Calu3 (cell line): ENCODE measurements at regions not wholly inside any gene's neighbourhood (a gene's known extent, or its start where the extent isn't known, plus 50 kb on each side); places are given as distances from the start of the nearest gene placed in this dataset.

ENCODE experiments used
- BruUV-seq: library from RNA; stranded (reverse); fragments of 400-500 nt; replicated peaks from 2 replicates; lab custom pipeline; 2021; lab: Mats Ljungman, UMichigan
- CTCF ChIA-PET: fragments of 300-600 bp; sonication (Branson Sonifier 250); formaldehyde crosslinking; loops from one replicate; lab custom pipeline; 2022; ENCODE audit warnings: antibody characterized with exemption; lab: Charles Lee
- DNase-seq: peaks from one replicate; pipeline ENCODE4 v3.0.0; 2022
- H3K27ac Mint-ChIP-seq: one replicate; pipeline ENCODE4 v1.8.0; 2022; ENCODE audit warnings: mixed read lengths; ENCODE audit not compliant: unreplicated experiment
- H3K27me3 Mint-ChIP-seq: one replicate; pipeline ENCODE4 v1.8.0; 2022; ENCODE audit warnings: mixed read lengths; ENCODE audit not compliant: unreplicated experiment
- H3K36me3 Mint-ChIP-seq: one replicate; pipeline ENCODE4 v1.8.0; 2022; ENCODE audit warnings: mild to moderate bottlenecking, moderate library complexity, mixed read lengths; ENCODE audit not compliant: insufficient read depth, unreplicated experiment
- H3K4me1 Mint-ChIP-seq: one replicate; pipeline ENCODE4 v1.8.0; 2022; ENCODE audit warnings: mild to moderate bottlenecking, low read depth, mixed read lengths; ENCODE audit not compliant: unreplicated experiment
- H3K4me3 Mint-ChIP-seq: one replicate; pipeline ENCODE4 v1.8.0; 2022; ENCODE audit warnings: mild to moderate bottlenecking, low read depth, moderate library complexity, mixed read lengths; ENCODE audit not compliant: unreplicated experiment
- H3K9me3 Mint-ChIP-seq: one replicate; pipeline ENCODE4 v1.8.0; 2022; ENCODE audit warnings: low read depth, mixed read lengths; ENCODE audit not compliant: unreplicated experiment
- intact Hi-C: fragments of 100-400 bp; cut with micrococcal nuclease; formaldehyde crosslinking; loops from one replicate; pipeline ENCODE4 v1.10.0; 2022; ENCODE audit not compliant: unreplicated experiment
- TF ChIP-seq, protein P1 (sequence below): fragments of 200-600 bp; IDR thresholded peaks from one replicate; pipeline ENCODE4 v1.8.0; 2022; ENCODE audit warnings: antibody characterized with exemption; ENCODE audit not compliant: unreplicated experiment

DNA sequence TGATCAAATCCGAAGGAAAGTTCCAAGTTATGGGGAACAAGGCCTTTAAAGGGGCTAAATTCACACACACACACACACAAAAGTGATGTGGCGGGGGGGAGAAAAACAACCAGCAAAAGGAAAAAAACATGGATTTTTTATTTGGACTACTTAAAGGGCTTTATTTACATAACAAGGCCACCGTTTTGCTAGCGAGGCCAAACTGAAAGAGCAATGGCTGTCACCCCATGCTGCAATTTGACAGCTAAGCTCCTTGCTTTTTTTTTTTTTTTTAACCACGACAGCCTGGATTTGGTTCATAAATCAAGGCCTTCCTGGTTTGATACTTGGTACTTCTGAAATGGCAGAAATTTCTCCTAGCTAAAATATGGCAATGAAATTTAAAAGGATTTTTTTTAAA, 99.6 kb upstream of the PTCHD1 start:
- intact Hi-C loops, result no loop called here

DNA sequence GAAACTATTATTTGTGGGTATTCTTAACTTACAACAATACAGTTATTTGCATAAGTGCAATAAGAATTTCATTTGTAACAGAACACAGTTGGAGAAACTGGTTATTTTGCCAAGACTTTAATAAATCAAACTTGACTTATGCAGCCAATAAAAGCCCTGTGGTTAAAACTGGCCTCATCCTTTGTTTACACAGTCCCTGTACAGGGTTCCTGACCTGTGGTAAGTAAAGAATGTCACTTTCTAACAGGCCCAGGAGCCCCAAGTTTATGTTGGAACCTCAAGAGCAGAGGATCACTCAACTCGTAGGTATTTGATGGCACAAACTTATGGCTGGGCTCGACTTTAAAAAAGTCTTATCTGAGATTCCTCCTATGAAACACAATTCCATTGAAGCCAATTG, 88.6 kb upstream of the PTCHD1 start:
- Mint-ChIP-seq H3K4me3 (no peak overlapping the region), H3K36me3 (no peaks in the 10 kb centered on the region), H3K27ac (no peak overlapping the region), H3K9me3 (no peaks in the 10 kb centered on the region), H3K27me3 (no peaks in the 10 kb centered on the region), H3K4me1 (no peaks in the 10 kb centered on the region)
- TF ChIP-seq, protein P1, sequence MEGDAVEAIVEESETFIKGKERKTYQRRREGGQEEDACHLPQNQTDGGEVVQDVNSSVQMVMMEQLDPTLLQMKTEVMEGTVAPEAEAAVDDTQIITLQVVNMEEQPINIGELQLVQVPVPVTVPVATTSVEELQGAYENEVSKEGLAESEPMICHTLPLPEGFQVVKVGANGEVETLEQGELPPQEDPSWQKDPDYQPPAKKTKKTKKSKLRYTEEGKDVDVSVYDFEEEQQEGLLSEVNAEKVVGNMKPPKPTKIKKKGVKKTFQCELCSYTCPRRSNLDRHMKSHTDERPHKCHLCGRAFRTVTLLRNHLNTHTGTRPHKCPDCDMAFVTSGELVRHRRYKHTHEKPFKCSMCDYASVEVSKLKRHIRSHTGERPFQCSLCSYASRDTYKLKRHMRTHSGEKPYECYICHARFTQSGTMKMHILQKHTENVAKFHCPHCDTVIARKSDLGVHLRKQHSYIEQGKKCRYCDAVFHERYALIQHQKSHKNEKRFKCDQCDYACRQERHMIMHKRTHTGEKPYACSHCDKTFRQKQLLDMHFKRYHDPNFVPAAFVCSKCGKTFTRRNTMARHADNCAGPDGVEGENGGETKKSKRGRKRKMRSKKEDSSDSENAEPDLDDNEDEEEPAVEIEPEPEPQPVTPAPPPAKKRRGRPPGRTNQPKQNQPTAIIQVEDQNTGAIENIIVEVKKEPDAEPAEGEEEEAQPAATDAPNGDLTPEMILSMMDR, result no peak
- BruUV-seq, result no TSS peak
- no peak for DNase-seq
- intact Hi-C loops, result no loop called here
- CTCF ChIA-PET, result no interaction called here

More for the DNA sequence above, 99.6 kb upstream of the PTCHD1 start:
- H3K27me3 Mint-ChIP-seq, result no peaks in the 10 kb centered on the region
- no peaks in the 10 kb centered on the region for H3K36me3 Mint-ChIP-seq
- BruUV-seq, result no TSS peak
- no peak for DNase-seq
- H3K27ac Mint-ChIP-seq, result no peak overlapping the region
- no peak overlapping the region for H3K4me3 Mint-ChIP-seq
- CTCF ChIA-PET, result no interaction called here
- TF ChIP-seq, protein P1, result no peak
- no peaks in the 10 kb centered on the region for H3K9me3 Mint-ChIP-seq
- H3K4me1 Mint-ChIP-seq, result no peaks in the 10 kb centered on the region

GRCh38 chrX:23248187-23248586, 86.5 kb upstream of the PTCHD1 start:
- Mint-ChIP-seq H3K4me1 (no peaks in the 10 kb centered on the region), H3K9me3 (peaks cover 5% of the 10 kb centered on the region), H3K4me3 (no peak overlapping the region), H3K27me3 (no peaks in the 10 kb centered on the region), H3K27ac (no peak overlapping the region), H3K36me3 (no peaks in the 10 kb centered on the region)
- no TSS peak for BruUV-seq
- no peak for DNase-seq
- TF ChIP-seq, protein P1, result no peak
- CTCF ChIA-PET, result no interaction called here
- intact Hi-C loops, result no loop called here

DNA sequence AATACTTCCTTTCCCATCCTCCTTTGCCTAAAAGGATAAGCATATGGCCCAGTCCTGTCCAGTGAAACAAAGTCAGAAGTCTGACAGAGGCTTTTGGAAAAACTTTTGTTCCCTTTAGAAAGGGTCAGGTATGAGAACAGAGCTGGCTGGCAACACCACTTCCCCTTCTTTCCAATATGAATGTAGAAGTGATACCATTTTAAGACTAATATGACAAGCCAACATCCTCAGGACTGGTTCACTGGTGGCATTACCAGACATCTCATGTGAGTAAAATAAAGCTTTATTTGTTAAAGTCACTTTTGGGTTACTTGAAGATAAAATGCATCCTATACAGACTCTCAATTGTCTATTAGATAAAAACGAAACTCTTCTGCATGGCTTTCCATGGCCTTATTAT, 83.6 kb upstream of the PTCHD1 start:
- H3K4me1 Mint-ChIP-seq, result no peaks in the 10 kb centered on the region
- no peak overlapping the region for H3K4me3 Mint-ChIP-seq
- CTCF ChIA-PET, result no interaction called here
- no peak overlapping the region for H3K27ac Mint-ChIP-seq
- intact Hi-C loops, result no loop called here
- H3K27me3 Mint-ChIP-seq, result no peaks in the 10 kb centered on the region
- no peaks in the 10 kb centered on the region for H3K36me3 Mint-ChIP-seq
- H3K9me3 Mint-ChIP-seq, result peaks cover 5% of the 10 kb centered on the region
- DNase-seq, result no peak
- no TSS peak for BruUV-seq
- TF ChIP-seq, protein P1, result no peak
